Midbrain (tissue), 1 donor: ENCODE measurements at regions not wholly inside any gene's neighbourhood (a gene's known extent, or its start where the extent isn't known, plus 50 kb on each side); places are given as distances from the start of the nearest gene placed in this dataset.

ENCODE experiments used
- DNase-seq: peaks from one replicate; lab custom pipeline; 2025; lab: John Stamatoyannopoulos, UW

- no peak for DNase-seq
Observed at GRCh38 chr12:77406219-77406905, 341.0 kb upstream of the E2F7 start.

- DNase-seq = no peak
Observed at GRCh38 chr12:77402716-77403115, 337.3 kb upstream of the E2F7 start.

GRCh38 chr12:77401770-77402081 lies 336.4 kb upstream of the E2F7 start:
- no peak for DNase-seq

GRCh38 chr12:77401064-77401769 lies 335.8 kb upstream of the E2F7 start:
- DNase-seq = no peak

GRCh38 chr12:77392467-77393088 lies 327.2 kb upstream of the E2F7 start:
- DNase-seq = no peak

GRCh38 chr12:77388445-77389265 lies 323.3 kb upstream of the E2F7 start:
- DNase-seq = no peak

- no peak for DNase-seq
Observed at GRCh38 chr12:77387671-77388070, 322.3 kb upstream of the E2F7 start.

- no peak for DNase-seq
Observed at GRCh38 chr12:77387214-77387613, 321.8 kb upstream of the E2F7 start.

GRCh38 chr12:77384941-77385340 lies 319.6 kb upstream of the E2F7 start:
- no peak for DNase-seq

- no peak for DNase-seq
Observed at GRCh38 chr12:77382096-77382742, 316.9 kb upstream of the E2F7 start.

- no peak for DNase-seq
Observed at GRCh38 chr12:77377622-77378021, 312.3 kb upstream of the E2F7 start.

GRCh38 chr12:77377116-77377515 lies 311.7 kb upstream of the E2F7 start:
- no peak for DNase-seq

GRCh38 chr12:77374673-77375072 lies 309.3 kb upstream of the E2F7 start:
- no peak for DNase-seq

- DNase-seq = no peak
Observed at GRCh38 chr12:77372494-77372893, 307.1 kb upstream of the E2F7 start.

- DNase-seq = no peak
Observed at GRCh38 chr12:77372026-77372425, 306.7 kb upstream of the E2F7 start.

- no peak for DNase-seq
Observed at GRCh38 chr12:77368379-77368778, 303.0 kb upstream of the E2F7 start.

- no peak for DNase-seq
Observed at GRCh38 chr12:77366616-77367015, 301.2 kb upstream of the E2F7 start.

- no peak for DNase-seq
Observed at GRCh38 chr12:77364400-77364799, 299.0 kb upstream of the E2F7 start.

GRCh38 chr12:77362509-77363210 lies 297.3 kb upstream of the E2F7 start:
- DNase-seq = no peak

- DNase-seq = no peak
Observed at GRCh38 chr12:77357655-77358054, 292.3 kb upstream of the E2F7 start.

- no peak for DNase-seq
Observed at GRCh38 chr12:77354766-77355362, 289.5 kb upstream of the E2F7 start.
